NOMO-1 (cell line): ENCODE measurements at regions not wholly inside any gene's neighbourhood (a gene's known extent, or its start where the extent isn't known, plus 50 kb on each side); places are given as distances from the start of the nearest gene placed in this dataset.

Experiments used
- DNase-seq, 2 experiments: peaks; one replicate each; lab custom pipeline; 2025; ENCODE audit not compliant: unreplicated experiment in 2 of 2; lab: John Stamatoyannopoulos, UW

- no peak for DNase-seq
Measured at GRCh38 chr1:217373761-217374701, 256.9 kb downstream of the GPATCH2 start.

- DNase-seq, result no peak
Measured at GRCh38 chr1:217372049-217372970, 258.6 kb downstream of the GPATCH2 start.

GRCh38 chr1:217370757-217371156, 260.1 kb downstream of the GPATCH2 start:
- no peak for DNase-seq

GRCh38 chr1:217369996-217370551, 260.8 kb downstream of the GPATCH2 start:
- DNase-seq, result peak in 1 of 2 experiments; percentile 27

- no peak for DNase-seq
Measured at GRCh38 chr1:217369271-217369981, 261.5 kb downstream of the GPATCH2 start.

GRCh38 chr1:217364220-217364619, 266.7 kb downstream of the GPATCH2 start:
- DNase-seq, result no peak

GRCh38 chr1:217363319-217363718, 267.6 kb downstream of the GPATCH2 start:
- no peak for DNase-seq

- DNase-seq, result no peak
Measured at GRCh38 chr1:217360510-217360909, 270.4 kb downstream of the GPATCH2 start.

- DNase-seq, result no peak
Measured at GRCh38 chr1:217354895-217355294, 276.0 kb downstream of the GPATCH2 start.

- no peak for DNase-seq
Measured at GRCh38 chr1:217348960-217349664, 281.8 kb downstream of the GPATCH2 start.

GRCh38 chr1:217344712-217345111, 286.2 kb downstream of the GPATCH2 start:
- no peak for DNase-seq

GRCh38 chr1:217343907-217344306, 287.0 kb downstream of the GPATCH2 start:
- no peak for DNase-seq

- no peak for DNase-seq
Measured at GRCh38 chr1:217342105-217342504, 288.8 kb downstream of the GPATCH2 start.

- DNase-seq, result no peak
Measured at GRCh38 chr1:217336724-217337123, 294.2 kb downstream of the GPATCH2 start.

- peak in 1 of 2 experiments; percentile 9 for DNase-seq
Measured at GRCh38 chr1:217333939-217334338, 297.0 kb downstream of the GPATCH2 start.

- DNase-seq, result no peak
Measured at GRCh38 chr1:217332431-217333065, 298.3 kb downstream of the GPATCH2 start.

- no peak for DNase-seq
Measured at GRCh38 chr1:217331698-217332097, 299.2 kb downstream of the GPATCH2 start.

- DNase-seq, result no peak
Measured at GRCh38 chr1:217327901-217328300, 303.0 kb downstream of the GPATCH2 start.

GRCh38 chr1:217322834-217323233, 308.1 kb downstream of the GPATCH2 start:
- DNase-seq, result peak; percentile 71 to 85
